Mammary epithelial cell (primary cell): ENCODE measurements at regions not wholly inside any gene's neighbourhood (a gene's known extent, or its start where the extent isn't known, plus 50 kb on each side); places are given as distances from the start of the nearest gene placed in this dataset.

Source experiments
- CTCF ChIP-seq, 2 donors: IDR thresholded peaks in 1 of 2; conservative IDR thresholded peaks in 1 of 2; 2 replicates each; pipeline ENCODE4 v1.5.1; 2011 to 2012; ENCODE audit warnings: inconsistent platforms in 2 of 2, low read length in 2 of 2, mild to moderate bottlenecking in 2 of 2, control low read depth in 1 of 2, low read depth in 1 of 2; ENCODE audit not compliant: insufficient read depth in 1 of 2; ENCODE audit errors: extremely low read depth in 1 of 2
- EZH2 ChIP-seq: IDR thresholded peaks from 2 replicates; pipeline ENCODE4 v1.6.1; 2012; ENCODE audit warnings: low read length, inconsistent platforms, borderline replicate concordance

GRCh38 chr10:83179371-83179770 is 959.9 kb upstream of the GHITM start:
- TF ChIP-seq EZH2 (no peak), CTCF (conservative IDR thresholded peaks at IDR 0.05 in 1 of 2, IDR thresholded peaks at IDR 0.05 in 1 of 2; ENCODE audit: extremely low read depth in 1 of 2, insufficient read depth in 1 of 2, low read depth in 1 of 2, low read length in 2 of 2) (no peak)
